T-helper 2 cell treated with Interferon-gamma antibody and Interleukin-4, amounts not matched to agents 100 ng/mL and 5 ng/mL, for 36 hours (primary cell): ENCODE measurements at regions not wholly inside any gene's neighbourhood (a gene's known extent, or its start where the extent isn't known, plus 50 kb on each side); places are given as distances from the start of the nearest gene placed in this dataset.
"Not testable (repeated sequence)": the region's sequence is repeated elsewhere in the genome, so short reads cannot be mapped to it uniquely, and the experiment has no call there.

Source experiments
- intact Hi-C: fragments of 100-400 bp; cut with micrococcal nuclease; formaldehyde crosslinking; loops from one replicate; pipeline ENCODE4 v1.15.1; 2023

- intact Hi-C loops = no loop called here
Measured at GRCh38 chr18:55897091-55897689, 309.2 kb upstream of the TCF4 start.

- intact Hi-C loops = no loop called here
Measured at GRCh38 chr18:55893948-55894347, 306.0 kb upstream of the TCF4 start.

GRCh38 chr18:55892862-55893813 is 305.1 kb upstream of the TCF4 start:
- intact Hi-C loops = not testable (repeated sequence)

GRCh38 chr18:55886886-55887285 is 298.9 kb upstream of the TCF4 start:
- intact Hi-C loops = no loop called here

- intact Hi-C loops = no loop called here
Measured at GRCh38 chr18:55884498-55884897, 296.5 kb upstream of the TCF4 start.

- intact Hi-C loops = no loop called here
Measured at GRCh38 chr18:55880617-55881016, 292.6 kb upstream of the TCF4 start.

- intact Hi-C loops = no loop called here
Measured at GRCh38 chr18:55879331-55879730, 291.3 kb upstream of the TCF4 start.

GRCh38 chr18:55878224-55878623 is 290.2 kb upstream of the TCF4 start:
- intact Hi-C loops = no loop called here

- intact Hi-C loops = no loop called here
Measured at GRCh38 chr18:55877321-55877720, 289.3 kb upstream of the TCF4 start.

GRCh38 chr18:55876254-55876653 is 288.3 kb upstream of the TCF4 start:
- intact Hi-C loops = no loop called here

- intact Hi-C loops = no loop called here
Measured at GRCh38 chr18:55875371-55875901, 287.4 kb upstream of the TCF4 start.

GRCh38 chr18:55869556-55870501 is 281.8 kb upstream of the TCF4 start:
- intact Hi-C loops = no loop called here

GRCh38 chr18:55868909-55869308 is 280.9 kb upstream of the TCF4 start:
- intact Hi-C loops = no loop called here

- intact Hi-C loops = no loop called here
Measured at GRCh38 chr18:55866886-55867285, 278.9 kb upstream of the TCF4 start.

- intact Hi-C loops = no loop called here
Measured at GRCh38 chr18:55866006-55866405, 278.0 kb upstream of the TCF4 start.

- intact Hi-C loops = no loop called here
Measured at GRCh38 chr18:55864281-55864680, 276.3 kb upstream of the TCF4 start.

- intact Hi-C loops = no loop called here
Measured at GRCh38 chr18:55863876-55864275, 275.9 kb upstream of the TCF4 start.

- intact Hi-C loops = no loop called here
Measured at GRCh38 chr18:55863391-55863706, 275.4 kb upstream of the TCF4 start.

- intact Hi-C loops = no loop called here
Measured at GRCh38 chr18:55862693-55863390, 274.9 kb upstream of the TCF4 start.

GRCh38 chr18:55861266-55861665 is 273.3 kb upstream of the TCF4 start:
- intact Hi-C loops = no loop called here
